ENCODE measurements at regions not wholly inside any gene's neighbourhood (a gene's known extent, or its start where the extent isn't known, plus 50 kb on each side); places are given as distances from the start of the nearest gene placed in this dataset.

- no peak for TF ChIP-seq CTCF (IDR thresholded peaks at IDR 0.05)
- no peak for TF ChIP-seq POLR2A (IDR thresholded peaks at IDR 0.05)
Measured at GRCh38 chr18:57942493-57942892, 101.5 kb upstream of the NEDD4L start.
